Effector memory CD4-positive, alpha-beta T cell (primary cell): ENCODE measurements at regions not wholly inside any gene's neighbourhood (a gene's known extent, or its start where the extent isn't known, plus 50 kb on each side); places are given as distances from the start of the nearest gene placed in this dataset.

Experiments
- DNase-seq, 3 donors: peaks; one replicate each; pipeline ENCODE4 v3.0.0-alpha.2; 2020
- H3K27ac ChIP-seq: 2 replicates; pipeline ENCODE4 v1.7.0; 2013; ENCODE audit warnings: mild to moderate bottlenecking, low read length, moderate library complexity; ENCODE audit not compliant: insufficient read depth, poor library complexity, severe bottlenecking
- H3K27me3 ChIP-seq: replicated peaks from 2 replicates; pipeline ENCODE4 v1.7.0; 2013; ENCODE audit warnings: mild to moderate bottlenecking, low read length; ENCODE audit not compliant: insufficient read depth, control insufficient read depth, poor library complexity, severe bottlenecking
- H3K36me3 ChIP-seq: 2 replicates; pipeline ENCODE4 v1.7.0; 2013; ENCODE audit warnings: mild to moderate bottlenecking, low read length, moderate library complexity; ENCODE audit not compliant: control insufficient read depth, insufficient read depth
- H3K4me1 ChIP-seq: 2 replicates; pipeline ENCODE4 v1.7.0; 2013; ENCODE audit warnings: low read length, mild to moderate bottlenecking; ENCODE audit not compliant: control insufficient read depth, insufficient read depth, poor library complexity, severe bottlenecking
- H3K4me3 ChIP-seq: 2 replicates; pipeline ENCODE4 v1.7.0; 2013; ENCODE audit warnings: low read length, low read depth, mild to moderate bottlenecking; ENCODE audit not compliant: insufficient read depth, poor library complexity, severe bottlenecking
- H3K9me3 ChIP-seq: 2 replicates; pipeline ENCODE4 v1.7.0; 2013; ENCODE audit warnings: mild to moderate bottlenecking, low read length, moderate library complexity; ENCODE audit not compliant: control insufficient read depth

DNA sequence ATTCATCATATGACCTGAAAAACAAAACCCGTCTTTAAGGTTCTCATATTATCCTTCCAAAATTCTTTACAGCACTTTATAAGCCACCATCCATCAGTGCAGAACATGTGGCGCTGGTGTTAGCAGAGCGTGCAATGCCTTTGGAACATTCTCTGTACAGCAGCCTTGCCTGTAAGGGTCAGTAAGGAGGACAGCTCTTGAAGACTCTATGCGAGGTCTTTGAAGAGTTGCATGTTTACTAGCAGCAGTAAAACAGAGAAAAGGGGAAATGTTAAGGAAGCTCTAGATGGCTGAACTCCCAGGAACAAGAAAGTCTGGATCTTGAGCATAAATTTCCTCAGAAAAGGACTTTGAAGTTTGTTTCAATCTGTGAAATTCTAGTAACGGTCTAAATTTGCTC is 365.6 kb downstream of the DUSP10 start:
- no peak for DNase-seq
- Histone ChIP-seq H3K27me3 (no peaks in the 10 kb centered on the region), H3K4me3 (no peak overlapping the region), H3K9me3 (no peaks in the 10 kb centered on the region), H3K27ac (no peak overlapping the region), H3K36me3 (no peaks in the 10 kb centered on the region), H3K4me1 (no peaks in the 10 kb centered on the region)

DNA sequence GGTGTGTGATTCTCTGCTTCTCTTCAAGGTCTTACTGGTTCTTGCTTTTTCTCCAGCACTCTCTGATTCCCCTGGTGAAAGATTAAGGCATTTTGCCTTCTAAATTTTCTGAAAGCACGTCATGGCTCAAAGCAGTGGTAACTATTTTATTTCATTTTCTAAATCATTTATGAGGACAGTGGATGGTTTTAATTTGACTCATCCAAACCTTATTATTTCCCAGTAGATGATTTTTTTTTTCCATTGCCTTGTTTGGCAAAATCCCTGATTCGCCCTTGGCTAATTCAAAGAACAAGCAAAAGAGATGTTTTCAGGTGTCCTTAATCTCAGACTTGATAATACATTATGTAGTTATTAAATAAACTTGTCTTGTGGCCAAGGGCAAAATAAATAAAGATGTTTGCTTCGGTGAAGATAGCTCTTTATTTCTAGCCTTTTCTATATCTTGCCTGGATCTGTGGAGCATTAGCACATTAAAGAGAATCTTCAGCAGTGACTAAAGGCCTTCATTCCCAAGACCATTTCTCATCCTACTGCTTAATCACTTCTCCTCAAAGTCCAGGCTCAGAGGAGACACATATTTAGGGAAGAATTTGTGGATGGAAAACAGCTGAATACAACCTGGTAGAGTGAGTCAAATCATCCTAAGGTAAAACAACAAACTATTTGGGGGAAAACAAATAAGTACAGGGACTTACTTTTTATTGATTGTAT is 359.8 kb downstream of the DUSP10 start:
- H3K27me3 ChIP-seq: no peaks in the 10 kb centered on the region
- H3K4me3 ChIP-seq: no peak overlapping the region
- no peak for DNase-seq
- no peak overlapping the region for H3K27ac ChIP-seq
- H3K36me3 ChIP-seq: no peaks in the 10 kb centered on the region
- H3K4me1 ChIP-seq: no peaks in the 10 kb centered on the region
- no peaks in the 10 kb centered on the region for H3K9me3 ChIP-seq

- no peak for DNase-seq
- H3K4me3 ChIP-seq: no peak overlapping the region
- H3K27ac ChIP-seq: no peak overlapping the region
- no peaks in the 10 kb centered on the region for H3K27me3 ChIP-seq
- H3K36me3 ChIP-seq: no peaks in the 10 kb centered on the region
- H3K9me3 ChIP-seq: no peaks in the 10 kb centered on the region
- H3K4me1 ChIP-seq: no peaks in the 10 kb centered on the region
Measured at GRCh38 chr1:221392453-221392852, 349.4 kb downstream of the DUSP10 start.

GRCh38 chr1:221394011-221394544 is 347.8 kb downstream of the DUSP10 start:
- Histone ChIP-seq H3K27ac (no peak overlapping the region), H3K9me3 (no peaks in the 10 kb centered on the region), H3K4me3 (no peak overlapping the region), H3K4me1 (no peaks in the 10 kb centered on the region), H3K36me3 (no peaks in the 10 kb centered on the region), H3K27me3 (no peaks in the 10 kb centered on the region)
- DNase-seq: no peak

DNA sequence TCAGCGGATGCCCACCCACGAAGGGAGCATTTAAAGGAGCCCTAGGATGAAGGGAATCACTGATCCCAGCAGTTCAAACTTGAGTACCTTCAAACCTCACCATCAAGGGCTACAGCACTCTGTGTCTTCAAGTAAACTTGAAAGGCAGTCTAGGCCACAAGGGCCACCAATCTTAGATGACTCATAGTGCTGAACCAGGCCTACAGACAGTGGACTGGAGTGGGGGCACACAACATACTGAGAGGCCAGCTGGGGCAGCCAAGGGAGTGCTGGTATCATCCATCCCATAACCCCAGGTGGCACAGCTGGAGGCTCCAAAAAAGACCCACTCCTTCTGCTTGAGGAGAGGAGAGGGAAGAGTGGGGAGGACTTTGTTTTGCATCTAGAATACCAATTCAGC is 345.4 kb downstream of the DUSP10 start:
- DNase-seq: no peak
- H3K27ac ChIP-seq: no peak overlapping the region
- H3K9me3 ChIP-seq: no peaks in the 10 kb centered on the region
- no peaks in the 10 kb centered on the region for H3K36me3 ChIP-seq
- no peaks in the 10 kb centered on the region for H3K4me1 ChIP-seq
- H3K4me3 ChIP-seq: no peak overlapping the region
- H3K27me3 ChIP-seq: no peaks in the 10 kb centered on the region

GRCh38 chr1:221397141-221397540 is 344.7 kb downstream of the DUSP10 start:
- Histone ChIP-seq H3K4me1 (no peaks in the 10 kb centered on the region), H3K27me3 (no peaks in the 10 kb centered on the region), H3K27ac (no peak overlapping the region), H3K4me3 (no peak overlapping the region), H3K36me3 (no peaks in the 10 kb centered on the region), H3K9me3 (no peaks in the 10 kb centered on the region)
- DNase-seq: no peak

GRCh38 chr1:221397606-221398005 is 344.3 kb downstream of the DUSP10 start:
- Histone ChIP-seq H3K4me1 (no peaks in the 10 kb centered on the region), H3K27ac (no peak overlapping the region), H3K9me3 (no peaks in the 10 kb centered on the region), H3K4me3 (no peak overlapping the region), H3K36me3 (no peaks in the 10 kb centered on the region), H3K27me3 (no peaks in the 10 kb centered on the region)
- no peak for DNase-seq

DNA sequence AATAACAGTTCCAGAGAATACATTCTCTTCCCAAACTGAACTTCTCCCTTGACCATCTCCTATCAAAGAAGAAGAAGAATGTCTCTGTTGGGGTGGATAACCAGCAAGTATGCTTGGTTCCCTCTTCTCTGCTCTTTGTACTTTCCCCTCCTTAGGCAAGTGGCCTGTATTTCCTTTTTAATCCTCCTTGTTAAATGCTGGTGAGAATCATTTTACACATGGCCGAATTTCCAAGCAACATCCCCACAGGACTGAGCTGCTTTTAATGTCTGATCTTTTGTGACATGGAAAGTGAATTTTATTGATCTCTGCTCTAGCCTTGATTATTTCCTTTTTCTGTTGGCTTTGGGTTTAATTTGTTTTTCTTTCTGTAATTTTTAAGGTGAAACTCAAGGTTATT is 336.7 kb downstream of the DUSP10 start:
- H3K4me1 ChIP-seq: no peaks in the 10 kb centered on the region
- no peak for DNase-seq
- no peak overlapping the region for H3K27ac ChIP-seq
- no peak overlapping the region for H3K4me3 ChIP-seq
- no peaks in the 10 kb centered on the region for H3K27me3 ChIP-seq
- no peaks in the 10 kb centered on the region for H3K36me3 ChIP-seq
- H3K9me3 ChIP-seq: no peaks in the 10 kb centered on the region

DNA sequence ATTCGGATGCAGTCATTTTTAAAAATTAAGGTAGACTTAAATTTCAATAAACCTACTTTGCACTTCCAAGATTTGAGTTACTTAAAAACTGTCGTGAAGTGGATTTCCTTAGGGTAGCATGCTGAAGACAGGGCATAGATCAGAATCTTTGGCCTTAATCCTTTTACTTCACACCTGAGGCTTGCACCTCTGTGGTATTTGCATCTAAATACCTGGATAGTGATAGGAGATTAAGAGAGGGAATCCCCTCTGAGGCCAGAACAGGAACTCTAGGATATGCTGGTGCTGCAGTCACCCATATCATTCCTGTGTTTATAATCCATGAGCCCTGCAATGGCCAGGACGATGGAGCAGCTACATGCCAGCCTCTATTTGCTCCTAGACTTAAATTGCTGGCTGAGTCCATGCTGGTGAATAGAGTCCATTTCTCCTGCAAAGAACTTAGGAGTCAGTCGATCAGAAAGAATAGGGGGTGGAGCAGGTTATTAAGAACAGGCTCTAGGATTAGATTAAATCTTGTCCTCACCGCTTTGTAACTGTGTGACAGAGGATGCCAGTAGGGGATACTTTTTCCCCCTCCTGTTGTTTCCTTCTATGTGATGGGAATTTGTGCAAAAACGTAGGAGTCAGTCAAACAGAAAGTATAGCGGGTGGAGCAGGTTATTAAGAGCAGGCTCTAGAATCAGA is 333.6 kb downstream of the DUSP10 start:
- no peak overlapping the region for H3K27ac ChIP-seq
- no peaks in the 10 kb centered on the region for H3K27me3 ChIP-seq
- DNase-seq: no peak
- H3K4me1 ChIP-seq: no peaks in the 10 kb centered on the region
- no peaks in the 10 kb centered on the region for H3K9me3 ChIP-seq
- no peak overlapping the region for H3K4me3 ChIP-seq
- H3K36me3 ChIP-seq: no peaks in the 10 kb centered on the region

DNA sequence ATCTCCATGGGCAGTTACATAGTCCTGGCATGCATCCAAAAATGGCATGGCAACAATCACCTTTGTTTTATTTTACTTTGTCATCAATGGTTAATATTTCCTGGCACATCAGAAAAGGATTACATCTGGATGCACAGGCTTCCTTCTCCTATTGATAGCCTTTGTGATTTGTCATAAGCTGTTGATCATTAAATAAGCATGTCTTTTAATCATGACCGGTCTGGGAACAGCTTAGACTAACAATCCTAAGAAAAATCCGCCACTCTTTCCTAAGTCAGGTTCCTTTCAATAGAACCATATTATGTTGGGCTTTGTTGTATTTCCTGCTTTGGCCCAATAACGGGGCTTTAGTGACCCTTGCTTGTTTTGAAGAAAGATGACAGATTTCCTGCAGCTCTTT is 330.6 kb downstream of the DUSP10 start:
- Histone ChIP-seq H3K4me3 (no peak overlapping the region), H3K27me3 (no peaks in the 10 kb centered on the region), H3K27ac (no peak overlapping the region), H3K36me3 (no peaks in the 10 kb centered on the region), H3K9me3 (no peaks in the 10 kb centered on the region), H3K4me1 (no peaks in the 10 kb centered on the region)
- DNase-seq: no peak
